GM18907 (cell line): ENCODE measurements at regions not wholly inside any gene's neighbourhood (a gene's known extent, or its start where the extent isn't known, plus 50 kb on each side); places are given as distances from the start of the nearest gene placed in this dataset.

Experiments used
- ATAC-seq: cut with Tn5 transposase; IDR thresholded peaks from one replicate; pipeline ENCODE4 v1.9.1; 2021; ENCODE audit warnings: mild to moderate bottlenecking, moderate library complexity; ENCODE audit not compliant: unreplicated experiment

DNA sequence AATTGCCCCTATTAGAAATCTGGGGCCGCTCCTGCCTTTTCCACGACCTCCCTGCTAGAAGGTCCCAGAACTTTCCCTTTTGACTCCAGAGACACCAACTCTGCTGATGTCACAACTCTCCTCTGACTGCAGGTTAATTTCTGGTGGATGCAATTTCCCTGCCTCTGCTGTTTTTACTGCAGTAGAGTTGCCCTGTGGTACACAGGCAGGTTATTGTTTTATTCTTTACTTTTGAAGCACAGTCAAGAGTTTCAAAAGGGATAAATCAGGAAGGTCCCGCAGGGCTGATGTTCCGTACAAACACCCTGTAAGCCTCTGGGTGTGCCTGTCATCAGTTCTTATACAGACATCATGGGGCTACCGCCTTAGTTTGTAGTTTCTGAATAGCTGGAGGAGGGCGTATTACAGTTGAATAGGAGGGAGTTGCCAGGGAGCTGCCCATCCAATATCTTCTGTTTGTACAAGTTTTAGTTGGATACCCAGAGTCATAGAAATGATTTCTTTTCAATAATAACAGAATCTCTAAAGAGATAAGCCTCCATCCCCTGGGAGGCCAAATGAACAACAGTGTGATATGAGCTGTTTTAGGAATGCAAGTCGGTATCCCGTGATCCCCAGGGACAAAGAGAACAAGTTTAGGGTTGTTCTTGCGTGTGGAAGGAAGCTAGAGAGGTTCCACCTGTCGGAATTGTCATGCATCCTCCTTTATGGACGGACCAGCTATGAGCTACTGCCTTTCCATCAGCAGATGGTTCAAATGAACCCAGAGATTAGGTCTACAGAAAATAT, 108.4 kb upstream of the COPS8 start:
- ATAC-seq: no peak

DNA sequence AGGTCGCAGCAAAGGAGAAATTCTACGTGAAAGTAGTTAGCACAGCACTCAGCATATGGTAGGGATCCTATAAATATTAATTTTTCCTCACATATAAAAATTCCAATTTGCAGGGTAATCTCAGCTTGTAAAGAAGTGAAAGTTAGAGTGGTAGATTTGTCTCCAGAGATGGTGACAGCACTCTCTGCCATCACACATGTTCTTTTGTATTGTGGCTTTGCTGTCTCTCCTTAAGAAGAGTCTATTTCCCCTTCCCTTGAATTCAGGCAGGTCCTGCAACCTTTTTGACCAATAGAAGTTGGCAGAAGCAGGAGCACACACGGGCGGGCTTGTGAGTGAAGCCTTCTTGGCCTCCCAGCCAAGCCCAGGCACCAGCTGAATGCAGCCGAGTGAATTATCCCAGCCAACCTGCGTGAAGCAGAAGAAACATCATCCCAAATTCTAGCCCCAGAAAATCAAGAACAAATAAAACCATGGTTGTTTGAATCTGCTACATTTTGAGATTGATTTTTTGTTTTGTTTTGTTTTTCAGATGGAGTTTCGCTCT, 107.8 kb upstream of the COPS8 start:
- ATAC-seq: no peak

DNA sequence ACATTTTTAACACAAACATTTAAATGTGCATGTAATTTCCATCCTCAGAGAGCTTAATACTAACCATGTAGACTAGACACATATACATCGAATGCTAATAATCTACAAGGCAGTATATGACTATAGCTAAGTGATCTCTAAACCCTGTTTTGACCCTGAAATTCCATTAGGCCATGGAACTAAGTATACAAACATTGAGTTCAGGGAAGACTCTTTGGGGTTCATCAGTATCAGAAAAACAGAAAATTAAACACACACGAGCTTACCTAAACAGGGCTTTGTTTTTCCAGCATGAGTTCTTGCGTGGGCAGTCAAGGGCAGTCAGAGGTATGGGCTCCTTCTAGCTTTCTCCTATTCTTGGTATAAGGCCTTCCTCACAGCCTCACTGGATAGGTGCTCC, 106.0 kb upstream of the COPS8 start:
- no peak for ATAC-seq

DNA sequence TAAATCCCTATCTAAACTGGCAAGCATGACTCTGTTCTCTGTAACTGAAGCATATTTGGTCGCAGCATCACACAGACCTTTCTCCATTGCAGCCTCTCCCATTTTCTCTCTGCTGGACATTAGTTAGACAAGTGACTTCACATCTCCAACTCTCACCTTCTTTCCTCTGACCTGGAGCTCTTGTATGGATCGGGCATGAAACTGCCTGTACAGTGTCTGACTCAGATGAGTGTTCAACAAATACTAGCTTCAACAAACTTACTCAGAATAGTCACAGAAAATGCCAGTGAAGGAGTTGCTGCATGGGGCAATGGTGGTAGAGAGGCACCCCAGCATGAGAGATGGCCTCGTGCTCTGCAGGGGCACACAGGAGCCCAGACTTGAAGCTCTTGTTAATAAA, 104.7 kb upstream of the COPS8 start:
- no peak for ATAC-seq

- ATAC-seq: no peak
Observed at GRCh38 chr2:236981701-236982485, 103.8 kb upstream of the COPS8 start.

DNA sequence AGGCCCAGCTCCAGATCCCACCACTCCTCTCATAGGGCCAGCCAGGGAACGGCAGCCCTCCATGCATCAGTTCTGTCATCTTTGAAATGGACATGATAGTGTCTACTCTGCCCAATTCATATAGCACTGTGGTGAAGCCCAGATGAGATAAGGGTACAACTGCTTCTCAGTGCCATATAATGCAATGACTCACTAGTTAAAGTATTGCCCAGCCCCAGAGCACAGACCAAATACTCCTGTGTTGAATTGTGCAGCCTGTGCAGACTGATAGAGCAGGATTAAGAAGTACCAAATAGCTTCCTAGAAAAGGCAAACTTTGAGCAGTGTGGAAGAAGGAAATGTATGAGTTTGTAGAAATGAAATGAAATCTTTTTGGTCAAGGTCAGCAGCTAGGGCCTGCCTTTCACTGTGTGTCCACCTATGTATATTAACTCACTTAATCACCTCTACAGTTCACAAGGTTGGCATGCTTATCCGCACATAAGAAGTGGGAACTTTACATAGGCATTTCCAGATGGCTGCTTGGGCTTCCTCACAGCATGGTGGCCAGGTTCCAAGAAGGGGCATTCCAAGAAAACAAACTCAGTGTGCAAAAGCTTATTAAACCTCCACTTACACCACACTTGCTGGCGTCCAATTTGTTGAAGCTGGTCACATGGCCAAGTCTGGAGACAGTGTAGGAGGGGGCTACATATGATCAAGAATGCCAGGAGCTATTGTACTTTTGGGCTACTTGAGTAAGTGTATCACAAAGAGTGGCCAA, 102.8 kb upstream of the COPS8 start:
- no peak for ATAC-seq

- no peak for ATAC-seq
Observed at GRCh38 chr2:236984046-236984445, 101.6 kb upstream of the COPS8 start.

- ATAC-seq: no peak
Observed at GRCh38 chr2:236985761-236986339, 99.8 kb upstream of the COPS8 start.

GRCh38 chr2:236986524-236987330, 99.0 kb upstream of the COPS8 start:
- no peak for ATAC-seq

GRCh38 chr2:236988216-236988615, 97.5 kb upstream of the COPS8 start:
- no peak for ATAC-seq

DNA sequence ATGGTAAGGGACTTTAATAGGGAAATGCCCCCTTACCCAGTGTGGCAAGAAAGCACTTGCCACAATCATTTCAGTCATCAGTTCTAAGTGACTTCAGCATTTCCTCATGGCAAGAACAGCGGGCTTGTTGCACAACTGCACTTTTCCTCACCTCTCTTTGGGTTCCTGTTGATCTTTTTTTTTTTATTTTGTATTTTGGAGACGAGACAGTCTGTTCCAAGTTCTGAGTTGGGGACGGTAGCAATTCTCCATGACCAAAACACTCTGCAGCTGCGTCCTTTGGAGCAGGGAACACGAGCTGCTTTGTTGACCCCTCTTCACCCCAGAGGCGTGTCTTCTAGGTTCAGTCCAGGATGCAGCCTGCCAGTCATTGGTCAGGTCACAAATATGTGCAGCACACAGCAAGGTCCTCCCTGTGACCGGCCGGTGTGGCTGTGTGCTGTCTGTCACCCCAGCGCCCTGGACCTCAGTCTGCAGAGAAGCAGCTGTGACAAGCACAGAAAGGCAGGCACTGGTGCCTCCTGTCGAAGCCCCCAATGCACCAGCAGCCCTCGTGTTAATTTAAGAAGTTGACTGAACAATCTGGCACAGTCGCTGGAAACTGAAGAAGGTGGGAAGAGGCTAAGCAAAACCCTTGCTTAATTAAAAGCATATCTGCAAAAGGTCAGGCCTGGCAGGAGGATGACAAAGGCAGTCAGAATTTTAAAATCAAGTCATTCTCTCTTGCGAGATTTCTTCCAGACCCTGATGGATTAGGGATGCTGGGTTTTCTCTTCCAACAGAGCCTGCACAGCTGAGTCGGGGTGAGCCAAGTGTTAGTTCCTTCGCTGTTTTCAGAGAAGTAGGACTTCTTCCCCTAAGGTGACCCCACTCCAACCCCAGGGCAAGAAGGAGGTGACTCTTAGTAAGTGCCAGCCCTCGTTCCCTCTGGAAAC, 96.7 kb upstream of the COPS8 start:
- no peak for ATAC-seq

GRCh38 chr2:236990552-236990951, 95.1 kb upstream of the COPS8 start:
- no peak for ATAC-seq

- no peak for ATAC-seq
Observed at GRCh38 chr2:236991874-236992273, 93.8 kb upstream of the COPS8 start.

DNA sequence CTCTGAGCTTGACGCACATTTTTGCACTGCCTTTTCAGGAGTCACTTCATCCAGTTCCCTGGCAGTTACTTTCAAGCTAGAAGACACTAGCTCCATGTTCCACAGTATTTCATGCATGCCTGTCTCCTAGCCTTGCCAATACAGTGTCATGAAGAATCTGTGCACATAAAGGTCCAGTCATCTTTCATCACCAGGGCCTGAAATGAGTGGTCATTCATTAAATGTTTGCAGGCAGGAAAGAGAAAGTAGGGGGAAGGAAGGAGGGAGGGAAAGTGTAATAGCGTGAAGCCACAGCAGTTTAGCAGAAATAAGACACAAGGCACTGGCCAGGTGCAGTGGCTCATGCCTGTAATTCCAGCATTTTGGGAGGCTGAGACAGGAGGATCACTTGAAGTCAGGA, 92.4 kb upstream of the COPS8 start:
- no peak for ATAC-seq

DNA sequence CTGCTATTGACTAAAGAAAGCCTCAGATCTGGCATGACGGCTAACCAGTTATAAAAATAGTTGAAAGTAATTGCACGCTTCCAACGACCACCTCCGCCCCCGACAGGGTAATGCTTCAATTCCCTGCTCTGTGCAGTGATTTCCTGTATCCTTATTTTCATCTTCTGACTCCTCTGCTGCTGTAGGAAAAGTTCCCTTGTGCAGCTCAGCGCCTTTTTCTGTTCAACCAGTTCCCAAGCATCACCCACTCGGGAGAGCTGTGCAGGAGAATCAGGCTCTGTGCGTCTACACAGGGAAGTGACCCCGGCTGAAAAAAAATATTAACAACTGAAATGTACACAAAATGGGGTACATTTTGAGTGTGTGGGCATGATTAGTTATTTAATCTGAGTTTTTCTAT, 91.3 kb upstream of the COPS8 start:
- no peak for ATAC-seq

GRCh38 chr2:236997069-236997715, 88.5 kb upstream of the COPS8 start:
- ATAC-seq: no peak

- no peak for ATAC-seq
Observed at GRCh38 chr2:236998236-236998635, 87.5 kb upstream of the COPS8 start.

GRCh38 chr2:236998758-236999157, 86.9 kb upstream of the COPS8 start:
- no peak for ATAC-seq

DNA sequence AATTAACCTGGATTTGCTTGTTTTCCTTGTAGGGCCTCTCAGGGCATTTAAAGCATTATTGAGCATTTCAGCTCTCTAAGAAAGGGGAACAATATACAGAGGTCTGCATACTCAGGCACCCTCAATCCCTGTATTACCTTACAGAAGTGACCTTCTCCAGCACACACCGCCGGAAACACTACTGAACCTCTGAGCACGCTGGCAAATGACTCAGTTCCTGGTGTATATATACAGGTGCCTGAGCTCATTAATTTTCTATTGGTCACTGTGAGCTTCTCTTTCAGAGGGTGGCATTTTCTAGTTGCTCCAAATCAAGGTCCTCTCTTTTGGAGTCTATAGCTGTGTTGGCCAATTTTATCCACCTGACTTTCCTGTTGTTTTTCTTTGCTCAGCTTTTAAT, 85.2 kb upstream of the COPS8 start:
- ATAC-seq: no peak
